AG09319 (cell line): ENCODE measurements at regions not wholly inside any gene's neighbourhood (a gene's known extent, or its start where the extent isn't known, plus 50 kb on each side); places are given as distances from the start of the nearest gene placed in this dataset.

Experiments
- DNase-seq: peaks from one replicate; pipeline ENCODE4 v3.0.0-alpha.2; 2010; ENCODE audit warnings: low read depth; ENCODE audit errors: extremely low read depth
- TF ChIP-seq, protein P1 (sequence below): IDR thresholded peaks from 2 replicates; pipeline ENCODE4 v1.5.1; 2011; ENCODE audit warnings: low read depth, mild to moderate bottlenecking, inconsistent platforms, low read length, moderate library complexity

DNA sequence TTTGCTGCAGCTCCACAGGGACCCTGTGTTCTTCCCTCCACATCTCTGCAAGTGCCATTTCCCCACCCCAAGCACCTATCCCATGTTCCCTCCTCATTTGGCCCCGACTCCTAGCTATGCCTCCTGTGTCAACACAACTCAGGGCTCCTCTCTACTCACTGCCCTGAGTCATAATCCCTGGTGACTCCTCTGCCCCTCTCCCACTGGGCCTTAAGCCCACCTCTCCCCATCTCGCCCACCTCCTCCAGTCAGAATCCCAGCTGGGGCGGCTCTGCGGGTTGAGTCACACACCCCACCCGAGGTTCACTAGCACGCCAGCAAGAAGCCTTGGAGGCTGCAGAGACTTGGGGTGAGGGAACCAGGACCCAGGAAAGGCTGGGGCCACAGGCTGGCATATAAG, 346.2 kb downstream of the FOXL1 start:
- peak; percentile 7 for DNase-seq
- TF ChIP-seq, protein P1, sequence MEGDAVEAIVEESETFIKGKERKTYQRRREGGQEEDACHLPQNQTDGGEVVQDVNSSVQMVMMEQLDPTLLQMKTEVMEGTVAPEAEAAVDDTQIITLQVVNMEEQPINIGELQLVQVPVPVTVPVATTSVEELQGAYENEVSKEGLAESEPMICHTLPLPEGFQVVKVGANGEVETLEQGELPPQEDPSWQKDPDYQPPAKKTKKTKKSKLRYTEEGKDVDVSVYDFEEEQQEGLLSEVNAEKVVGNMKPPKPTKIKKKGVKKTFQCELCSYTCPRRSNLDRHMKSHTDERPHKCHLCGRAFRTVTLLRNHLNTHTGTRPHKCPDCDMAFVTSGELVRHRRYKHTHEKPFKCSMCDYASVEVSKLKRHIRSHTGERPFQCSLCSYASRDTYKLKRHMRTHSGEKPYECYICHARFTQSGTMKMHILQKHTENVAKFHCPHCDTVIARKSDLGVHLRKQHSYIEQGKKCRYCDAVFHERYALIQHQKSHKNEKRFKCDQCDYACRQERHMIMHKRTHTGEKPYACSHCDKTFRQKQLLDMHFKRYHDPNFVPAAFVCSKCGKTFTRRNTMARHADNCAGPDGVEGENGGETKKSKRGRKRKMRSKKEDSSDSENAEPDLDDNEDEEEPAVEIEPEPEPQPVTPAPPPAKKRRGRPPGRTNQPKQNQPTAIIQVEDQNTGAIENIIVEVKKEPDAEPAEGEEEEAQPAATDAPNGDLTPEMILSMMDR = no peak

DNA sequence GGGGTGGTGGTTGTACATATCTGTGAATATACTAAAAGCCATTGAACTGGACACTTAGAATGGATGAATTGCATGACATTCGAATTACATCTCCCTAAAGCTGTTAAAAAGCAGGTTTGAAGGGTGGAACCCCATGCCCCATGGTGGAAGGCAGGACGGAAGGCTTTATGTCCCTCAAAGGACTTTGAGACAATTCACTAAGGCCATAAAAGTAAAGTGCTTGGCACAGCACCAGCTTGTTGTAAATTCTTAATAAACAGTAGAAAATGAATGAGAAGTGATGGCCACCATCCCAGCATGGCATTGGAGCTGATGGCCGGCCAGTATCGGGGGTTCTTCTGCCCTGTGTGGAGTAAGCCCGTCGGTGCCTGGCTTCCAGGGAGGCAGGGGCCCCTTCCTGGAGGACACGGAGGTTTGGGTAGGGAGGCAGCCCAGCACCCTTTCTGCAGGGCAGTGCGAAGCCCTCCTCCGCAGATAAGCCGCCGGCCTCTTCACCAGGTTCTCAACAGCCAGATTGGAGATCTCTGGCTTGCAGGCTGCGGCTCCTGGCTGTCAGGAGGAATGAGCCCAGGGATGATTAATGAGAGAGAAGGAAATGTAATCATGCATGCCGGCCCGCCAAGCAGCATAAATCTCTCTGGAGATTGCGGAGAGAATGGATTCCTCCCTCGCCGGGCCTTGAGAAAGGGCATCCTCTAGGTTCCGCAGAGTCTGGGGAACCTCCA, 346.9 kb downstream of the FOXL1 start:
- TF ChIP-seq, protein P1 = no peak
- no peak for DNase-seq

DNA sequence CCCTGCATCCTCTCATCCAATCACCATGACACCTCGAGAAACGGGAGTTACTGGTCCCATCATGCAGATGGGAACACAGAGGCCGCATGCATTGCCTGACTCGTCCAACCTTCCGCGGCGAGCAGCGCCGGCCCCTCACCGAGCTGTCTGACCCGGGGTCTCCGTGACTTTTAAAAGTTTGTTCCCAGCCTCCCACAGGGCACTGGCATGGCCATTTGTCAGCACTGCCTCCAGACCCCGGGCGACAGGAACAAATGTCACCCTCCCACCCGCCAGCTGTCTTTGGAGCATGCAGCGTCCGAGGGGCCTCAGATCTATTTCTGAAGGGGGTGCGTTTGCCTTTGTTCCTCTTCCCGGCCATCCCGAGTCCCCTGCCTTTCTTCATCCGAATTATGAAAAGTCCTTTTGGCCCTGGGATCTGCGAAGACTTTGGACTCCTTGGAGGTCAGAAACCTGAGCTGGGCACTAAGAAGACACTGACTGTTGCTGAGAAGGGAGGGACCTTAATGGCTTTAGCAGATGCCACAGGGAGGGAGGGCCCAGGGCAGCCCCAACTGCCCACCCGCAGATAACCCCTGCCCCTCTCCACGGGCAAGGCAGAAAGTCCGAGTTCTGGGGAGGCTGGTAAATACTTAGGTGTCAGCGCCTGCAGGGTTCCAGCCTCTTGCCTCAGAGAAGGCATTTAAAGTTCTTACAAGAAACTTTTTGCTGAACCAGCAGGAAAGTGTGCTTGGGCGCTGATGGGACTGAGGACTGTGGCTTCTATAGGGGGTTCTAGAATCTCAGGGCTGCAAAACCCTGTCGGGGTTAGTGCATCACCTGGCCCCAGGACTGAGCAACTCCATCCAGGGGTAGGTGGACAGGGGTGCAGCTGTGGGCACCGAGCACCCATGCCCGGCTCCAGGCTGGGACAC, 348.1 kb downstream of the FOXL1 start:
- TF ChIP-seq, protein P1 = no peak
- DNase-seq = no peak

DNA sequence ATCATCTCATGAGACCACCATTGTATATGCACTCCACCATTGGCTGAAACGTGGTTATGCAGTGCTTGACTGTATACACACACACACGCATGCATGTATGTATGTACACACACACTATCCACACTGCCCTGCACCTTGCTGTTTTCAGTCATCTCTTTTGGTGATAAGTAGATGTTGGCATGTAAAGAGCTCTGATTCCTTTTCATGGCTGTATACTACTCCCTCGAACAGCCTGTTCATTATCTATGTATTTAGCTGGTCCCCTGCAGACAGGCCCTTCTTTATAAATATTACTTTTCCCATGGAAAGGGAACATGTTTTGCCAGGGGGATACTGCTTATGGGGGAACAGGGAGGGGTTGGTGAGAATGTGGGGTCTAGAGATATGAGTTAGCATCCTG, 349.4 kb downstream of the FOXL1 start:
- DNase-seq = no peak
- TF ChIP-seq, protein P1 = no peak

DNA sequence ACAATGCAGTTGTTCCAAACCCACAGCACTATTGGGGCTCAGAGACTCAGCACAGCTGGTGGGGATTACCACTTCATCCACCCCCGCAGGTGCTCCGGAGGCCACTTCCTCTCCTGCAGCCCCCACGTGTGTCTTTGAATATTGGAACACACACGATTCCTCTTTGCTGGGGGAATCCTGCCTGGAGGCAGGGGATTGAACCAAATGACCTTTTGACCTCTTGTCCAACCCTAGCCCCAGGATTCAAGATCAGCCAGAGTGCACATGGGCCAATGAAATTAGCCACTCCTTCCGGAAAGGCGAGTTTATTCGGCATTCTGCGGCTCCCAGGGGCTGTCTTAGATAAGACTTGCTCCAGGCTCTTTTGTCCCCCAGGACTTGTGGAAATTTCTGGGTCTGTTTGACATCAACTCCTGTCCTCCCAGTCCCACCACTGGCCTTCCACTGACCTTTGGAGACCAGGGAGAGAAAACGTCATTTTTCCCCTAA, 350.2 kb downstream of the FOXL1 start:
- TF ChIP-seq, protein P1 = no peak
- no peak for DNase-seq

DNA sequence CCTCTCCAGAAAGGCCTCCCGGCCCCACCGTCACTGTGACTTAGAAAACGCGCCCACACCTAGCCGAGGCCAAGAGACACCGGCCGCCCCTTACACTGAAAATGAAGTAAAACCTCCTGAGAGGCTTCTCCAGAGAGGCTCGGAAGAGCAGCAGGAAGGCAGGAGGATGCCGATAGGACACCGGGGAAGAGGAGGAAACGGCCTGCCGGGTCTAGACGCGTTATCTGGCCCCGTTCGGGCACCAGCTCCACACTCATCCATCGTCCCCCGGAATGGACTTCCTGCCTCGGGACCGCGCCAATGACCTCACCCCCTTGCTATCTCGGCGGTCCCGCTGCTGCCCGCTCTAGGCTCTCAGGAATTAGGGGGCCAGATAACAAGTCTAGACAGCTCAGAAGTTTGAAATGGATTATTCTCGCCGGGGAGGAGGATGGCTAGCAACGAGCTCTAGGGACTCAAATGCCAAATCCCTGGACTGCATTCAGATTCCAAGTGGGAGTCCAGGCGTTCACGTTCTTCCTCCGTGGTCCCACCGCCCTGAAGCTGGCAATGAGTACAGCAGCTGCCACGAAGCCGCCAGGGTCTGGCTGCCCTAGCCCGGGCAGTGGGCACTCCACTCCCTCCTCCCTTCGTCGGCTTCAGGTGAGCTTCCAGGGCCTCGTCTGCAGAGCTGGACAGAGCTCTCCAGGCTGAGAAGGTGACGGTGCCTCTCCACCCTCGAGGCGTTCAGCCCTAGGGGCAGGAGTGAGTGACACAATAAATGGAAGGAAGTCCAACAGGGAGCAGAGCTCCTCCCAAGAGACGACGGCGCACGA, 350.9 kb downstream of the FOXL1 start:
- no peak for DNase-seq

More for the DNA sequence above, 350.9 kb downstream of the FOXL1 start:
- TF ChIP-seq, protein P1 = no peak
